ENCODE measurements at regions not wholly inside any gene's neighbourhood (a gene's known extent, or its start where the extent isn't known, plus 50 kb on each side); places are given as distances from the start of the nearest gene placed in this dataset.

DNA sequence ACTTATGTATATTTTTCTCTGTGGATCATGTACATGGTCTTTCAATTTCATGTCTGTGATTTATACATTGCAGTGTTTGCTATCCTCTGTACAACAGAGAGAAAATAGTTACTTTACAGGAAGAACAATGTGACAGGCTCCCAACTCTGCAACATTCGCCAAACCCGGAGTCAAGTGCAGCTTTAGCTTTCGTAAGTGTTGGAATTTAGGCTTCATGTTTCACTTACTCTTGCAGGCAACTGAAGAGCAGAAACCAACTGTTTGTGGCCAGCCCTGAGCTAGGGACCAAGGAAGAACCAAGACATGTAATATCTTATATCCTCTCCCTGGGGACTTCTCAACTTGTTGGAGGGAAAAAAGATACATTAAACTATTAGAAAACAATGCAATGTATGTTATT, 147.9 kb downstream of the C5orf15 start:
- no peak overlapping the region for H3K4me2 ChIP-seq (ENCODE audit: low read length)
- H3K36me3 ChIP-seq (ENCODE audit: insufficient read depth, low read length), result no peaks in the 10 kb centered on the region
- H3K27ac ChIP-seq (ENCODE audit: low read depth, low read length, poor library complexity, severe bottlenecking), result no peak overlapping the region
- no peaks in the 10 kb centered on the region for H3K27me3 ChIP-seq (ENCODE audit: insufficient read depth, low read length)
- no peak for TF ChIP-seq EZH2 (IDR thresholded peaks at IDR 0.05; ENCODE audit: borderline replicate concordance, low read length)
- no peaks in the 10 kb centered on the region for H3K9me3 ChIP-seq (ENCODE audit: low read length)
- no peak overlapping the region for H3K9ac ChIP-seq (ENCODE audit: low read length)
- H2AFZ ChIP-seq (ENCODE audit: low read length), result no peak overlapping the region
- no peaks in the 10 kb centered on the region for H3K79me2 ChIP-seq (ENCODE audit: insufficient read depth, low read length)
- peaks cover 3% of the 10 kb centered on the region for H3K4me1 ChIP-seq (ENCODE audit: insufficient read depth, low read length, severe bottlenecking)
- H3K9me2 ChIP-seq (ENCODE audit: low read depth, low read length), result no peaks in the 10 kb centered on the region
- no peaks in the 10 kb centered on the region for H3F3A ChIP-seq (ENCODE audit: insufficient read depth, low read length)
- H4K20me1 ChIP-seq (ENCODE audit: insufficient read depth, low read length), result no peaks in the 10 kb centered on the region
- H3K4me3 ChIP-seq (ENCODE audit: low read depth, low read length, poor library complexity, severe bottlenecking), result no peak overlapping the region

DNA sequence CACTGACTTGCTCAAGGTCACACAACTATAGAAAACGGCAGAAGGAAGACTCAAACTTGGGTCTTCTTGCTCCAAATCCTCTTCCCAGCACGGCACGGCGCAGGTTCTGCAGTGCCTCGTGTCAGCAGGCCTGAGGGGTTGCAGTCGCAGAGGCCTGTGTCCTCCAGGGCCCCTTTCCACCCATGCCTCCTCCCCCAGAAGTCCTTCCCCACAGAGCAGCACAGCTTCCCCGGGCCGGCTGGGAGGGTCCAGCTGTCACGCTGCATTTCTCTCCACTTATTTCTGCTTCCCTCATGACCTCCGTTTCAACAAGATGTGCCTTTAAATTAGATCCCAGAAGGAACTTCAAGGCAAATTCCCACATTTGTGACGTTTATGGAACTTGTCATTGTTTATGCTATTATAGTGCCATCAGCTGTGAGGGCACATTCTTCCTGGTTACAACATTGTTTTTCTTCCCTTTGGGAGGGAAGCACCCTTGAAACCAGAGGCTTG, 148.4 kb downstream of the C5orf15 start:
- no peak overlapping the region for H3K9ac ChIP-seq (ENCODE audit: low read length)
- no peak overlapping the region for H3K27ac ChIP-seq (ENCODE audit: low read depth, low read length, poor library complexity, severe bottlenecking)
- no peaks in the 10 kb centered on the region for H3K9me3 ChIP-seq (ENCODE audit: low read length)
- H4K20me1 ChIP-seq (ENCODE audit: insufficient read depth, low read length), result no peaks in the 10 kb centered on the region
- H3K79me2 ChIP-seq (ENCODE audit: insufficient read depth, low read length), result no peaks in the 10 kb centered on the region
- H3F3A ChIP-seq (ENCODE audit: insufficient read depth, low read length), result no peaks in the 10 kb centered on the region
- H3K36me3 ChIP-seq (ENCODE audit: insufficient read depth, low read length), result no peaks in the 10 kb centered on the region
- TF ChIP-seq, protein P1, sequence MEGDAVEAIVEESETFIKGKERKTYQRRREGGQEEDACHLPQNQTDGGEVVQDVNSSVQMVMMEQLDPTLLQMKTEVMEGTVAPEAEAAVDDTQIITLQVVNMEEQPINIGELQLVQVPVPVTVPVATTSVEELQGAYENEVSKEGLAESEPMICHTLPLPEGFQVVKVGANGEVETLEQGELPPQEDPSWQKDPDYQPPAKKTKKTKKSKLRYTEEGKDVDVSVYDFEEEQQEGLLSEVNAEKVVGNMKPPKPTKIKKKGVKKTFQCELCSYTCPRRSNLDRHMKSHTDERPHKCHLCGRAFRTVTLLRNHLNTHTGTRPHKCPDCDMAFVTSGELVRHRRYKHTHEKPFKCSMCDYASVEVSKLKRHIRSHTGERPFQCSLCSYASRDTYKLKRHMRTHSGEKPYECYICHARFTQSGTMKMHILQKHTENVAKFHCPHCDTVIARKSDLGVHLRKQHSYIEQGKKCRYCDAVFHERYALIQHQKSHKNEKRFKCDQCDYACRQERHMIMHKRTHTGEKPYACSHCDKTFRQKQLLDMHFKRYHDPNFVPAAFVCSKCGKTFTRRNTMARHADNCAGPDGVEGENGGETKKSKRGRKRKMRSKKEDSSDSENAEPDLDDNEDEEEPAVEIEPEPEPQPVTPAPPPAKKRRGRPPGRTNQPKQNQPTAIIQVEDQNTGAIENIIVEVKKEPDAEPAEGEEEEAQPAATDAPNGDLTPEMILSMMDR (IDR thresholded peaks at IDR 0.05; ENCODE audit: low read length), result no peak
- TF ChIP-seq EZH2 (IDR thresholded peaks at IDR 0.05; ENCODE audit: borderline replicate concordance, low read length), result no peak
- no peak overlapping the region for H3K4me3 ChIP-seq (ENCODE audit: low read depth, low read length, poor library complexity, severe bottlenecking)
- H3K4me2 ChIP-seq (ENCODE audit: low read length), result no peak overlapping the region
- no peaks in the 10 kb centered on the region for H3K9me2 ChIP-seq (ENCODE audit: low read depth, low read length)
- no peak overlapping the region for H2AFZ ChIP-seq (ENCODE audit: low read length)
- no peaks in the 10 kb centered on the region for H3K4me1 ChIP-seq (ENCODE audit: insufficient read depth, low read length, severe bottlenecking)
- H3K27me3 ChIP-seq (ENCODE audit: insufficient read depth, low read length), result no peaks in the 10 kb centered on the region

DNA sequence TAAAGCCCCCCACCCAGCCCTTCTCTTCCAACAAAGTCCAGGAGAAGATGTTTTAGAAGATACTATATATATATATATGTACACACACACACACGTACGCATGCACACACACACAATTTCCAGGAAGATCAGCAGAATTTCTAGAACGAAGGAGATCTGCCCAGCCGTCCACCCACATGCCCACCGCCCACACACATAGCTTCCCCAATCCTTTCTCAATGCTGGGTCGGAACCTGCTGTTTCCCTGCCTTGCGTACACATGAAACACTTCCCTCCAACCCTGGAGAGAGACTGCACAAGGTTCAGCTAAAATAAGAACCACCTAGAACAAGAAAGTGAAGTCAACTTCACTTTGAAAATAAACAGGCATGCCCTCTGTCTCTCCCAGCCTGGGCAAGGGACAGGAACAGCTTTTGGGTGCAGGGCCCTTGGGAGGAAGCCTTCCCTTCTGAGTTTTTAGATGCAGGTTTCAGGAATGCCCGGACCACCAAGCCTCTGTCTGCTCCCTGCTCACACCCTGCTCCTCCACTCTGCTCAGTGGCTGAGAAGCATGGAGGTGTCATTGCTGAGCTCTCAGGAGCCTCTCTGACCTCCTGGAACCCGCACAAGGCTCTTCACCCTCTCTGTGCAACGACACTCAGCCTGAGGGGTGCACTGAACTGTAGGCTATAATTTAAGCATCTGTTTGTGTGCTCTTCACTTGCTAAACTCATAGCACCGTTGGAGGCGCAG, 149.4 kb downstream of the C5orf15 start:
- H3K4me3 ChIP-seq (ENCODE audit: low read depth, low read length, poor library complexity, severe bottlenecking), result no peak overlapping the region
- H3K27ac ChIP-seq (ENCODE audit: low read depth, low read length, poor library complexity, severe bottlenecking), result no peak overlapping the region
- H3K4me1 ChIP-seq (ENCODE audit: insufficient read depth, low read length, severe bottlenecking), result no peaks in the 10 kb centered on the region
- H3K27me3 ChIP-seq (ENCODE audit: insufficient read depth, low read length), result no peaks in the 10 kb centered on the region
- H4K20me1 ChIP-seq (ENCODE audit: insufficient read depth, low read length), result no peaks in the 10 kb centered on the region
- H3K4me2 ChIP-seq (ENCODE audit: low read length), result no peak overlapping the region
- H3K9me2 ChIP-seq (ENCODE audit: low read depth, low read length), result no peaks in the 10 kb centered on the region
- no peaks in the 10 kb centered on the region for H3K79me2 ChIP-seq (ENCODE audit: insufficient read depth, low read length)
- H2AFZ ChIP-seq (ENCODE audit: low read length), result no peak overlapping the region
- no peaks in the 10 kb centered on the region for H3F3A ChIP-seq (ENCODE audit: insufficient read depth, low read length)
- no peaks in the 10 kb centered on the region for H3K36me3 ChIP-seq (ENCODE audit: insufficient read depth, low read length)
- H3K9ac ChIP-seq (ENCODE audit: low read length), result no peak overlapping the region
- no peaks in the 10 kb centered on the region for H3K9me3 ChIP-seq (ENCODE audit: low read length)
- TF ChIP-seq EZH2 (IDR thresholded peaks at IDR 0.05; ENCODE audit: borderline replicate concordance, low read length), result no peak
- TF ChIP-seq, protein P1 (IDR thresholded peaks at IDR 0.05; ENCODE audit: low read length), result no peak

DNA sequence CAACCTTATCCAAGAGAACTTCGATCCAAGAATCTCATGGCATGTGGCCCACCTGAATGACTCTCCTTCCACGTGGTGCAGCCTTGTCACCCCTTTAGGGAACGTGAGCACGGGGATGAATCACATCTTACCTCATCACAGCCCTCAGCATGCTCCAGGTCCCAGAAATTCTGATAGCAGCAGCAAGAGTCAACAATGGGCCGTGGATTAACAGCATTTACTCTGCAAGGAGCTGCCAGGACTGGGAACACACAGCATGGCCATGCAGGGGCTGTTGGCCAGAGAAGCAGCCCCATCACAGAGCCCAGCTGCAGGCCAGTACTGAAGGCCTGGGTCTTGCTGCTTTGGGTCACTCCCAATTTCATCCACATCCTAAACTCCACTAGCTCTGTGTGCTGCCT, 150.4 kb downstream of the C5orf15 start:
- Histone ChIP-seq H3K4me3 (ENCODE audit: low read depth, low read length, poor library complexity, severe bottlenecking) (no peak overlapping the region), H2AFZ (ENCODE audit: low read length) (no peak overlapping the region), H4K20me1 (ENCODE audit: insufficient read depth, low read length) (no peaks in the 10 kb centered on the region), H3K36me3 (ENCODE audit: insufficient read depth, low read length) (no peaks in the 10 kb centered on the region), H3K27ac (ENCODE audit: low read depth, low read length, poor library complexity, severe bottlenecking) (no peak overlapping the region), H3K9me2 (ENCODE audit: low read depth, low read length) (no peaks in the 10 kb centered on the region), H3K79me2 (ENCODE audit: insufficient read depth, low read length) (no peaks in the 10 kb centered on the region), H3K4me2 (ENCODE audit: low read length) (no peak overlapping the region), H3K9me3 (ENCODE audit: low read length) (no peaks in the 10 kb centered on the region), H3K9ac (ENCODE audit: low read length) (no peak overlapping the region), H3K4me1 (ENCODE audit: insufficient read depth, low read length, severe bottlenecking) (no peaks in the 10 kb centered on the region), H3F3A (ENCODE audit: insufficient read depth, low read length) (no peaks in the 10 kb centered on the region), H3K27me3 (ENCODE audit: insufficient read depth, low read length) (no peaks in the 10 kb centered on the region)
- TF ChIP-seq, protein P1 (IDR thresholded peaks at IDR 0.05; ENCODE audit: low read length), result no peak
- TF ChIP-seq EZH2 (IDR thresholded peaks at IDR 0.05; ENCODE audit: borderline replicate concordance, low read length), result no peak

All from OCI-LY1 (cell line).